ENCODE measurements at regions not wholly inside any gene's neighbourhood (a gene's known extent, or its start where the extent isn't known, plus 50 kb on each side); places are given as distances from the start of the nearest gene placed in this dataset.
"Not testable (repeated sequence)": the region's sequence is repeated elsewhere in the genome, so short reads cannot be mapped to it uniquely, and the experiment has no call there.

GRCh38 chr11:23873406-23873805 is 623.4 kb upstream of the LUZP2 start:
- H3K36me3 Mint-ChIP-seq = no peaks in the 10 kb centered on the region
- ChIA-PET POLR2A (no interaction called here), CTCF (no interaction called here)
- Histone ChIP-seq H3K4me1 (ENCODE audit: control insufficient read depth in 1 of 2, extremely low read depth in 1 of 2, insufficient read depth in 2 of 2, low read length in 2 of 2) (no peaks in the 10 kb centered on the region), H3K27me3 (replicated peaks in 1 of 2; ENCODE audit: control insufficient read depth in 2 of 2, extremely low read depth in 1 of 2, insufficient read depth in 2 of 2, low read length in 1 of 2) (no peaks in the 10 kb centered on the region), H3K36me3 (ENCODE audit: control insufficient read depth in 2 of 2, extremely low read depth in 1 of 2, insufficient read depth in 1 of 2, low read length in 1 of 2) (no peaks in the 10 kb centered on the region), H3K4me3 (ENCODE audit: control insufficient read depth in 1 of 2, extremely low read depth in 1 of 2, low read length in 1 of 2) (no peak overlapping the region), H3K27ac (ENCODE audit: low read length) (no peak overlapping the region), H3K9me3 (no peaks in the 10 kb centered on the region)
- peaks cover 6 to 42% (median 20%) of the 10 kb centered on the region in 3 donors for H3K9me3 Mint-ChIP-seq
- no peak overlapping the region for H3K27ac Mint-ChIP-seq
- ATAC-seq (replicated peaks in 1 of 4) = no peak
- H3K4me3 Mint-ChIP-seq = no peak overlapping the region
- no peaks in the 10 kb centered on the region for H3K27me3 Mint-ChIP-seq
- no CpG with 5 or more reads among the region's 2 CpGs for WGBS (ENCODE audit: insufficient coverage)
- H3K4me1 Mint-ChIP-seq = no peaks in the 10 kb centered on the region
- DNase-seq = no peak

GRCh38 chr11:23875176-23875850 is 621.5 kb upstream of the LUZP2 start:
- WGBS (ENCODE audit: insufficient coverage) = no CpG with 5 or more reads among the region's 4 CpGs
- no peak overlapping the region for H3K27ac Mint-ChIP-seq
- H3K9me3 Mint-ChIP-seq = peaks cover 7 to 38% (median 17%) of the 10 kb centered on the region in 3 donors
- DNase-seq (no peak), ATAC-seq (replicated peaks in 1 of 4) (no peak)
- H3K4me3 ChIP-seq (ENCODE audit: control insufficient read depth in 1 of 2, extremely low read depth in 1 of 2, low read length in 1 of 2) = no peak overlapping the region
- H3K36me3 Mint-ChIP-seq = no peaks in the 10 kb centered on the region
- H3K4me1 ChIP-seq (ENCODE audit: control insufficient read depth in 1 of 2, extremely low read depth in 1 of 2, insufficient read depth in 2 of 2, low read length in 2 of 2) = no peaks in the 10 kb centered on the region
- no peaks in the 10 kb centered on the region for H3K9me3 ChIP-seq
- no peaks in the 10 kb centered on the region for H3K4me1 Mint-ChIP-seq
- no peaks in the 10 kb centered on the region for H3K36me3 ChIP-seq (ENCODE audit: control insufficient read depth in 2 of 2, extremely low read depth in 1 of 2, insufficient read depth in 1 of 2, low read length in 1 of 2)
- ChIA-PET CTCF (no interaction called here), POLR2A (no interaction called here)
- no peak overlapping the region for H3K27ac ChIP-seq (ENCODE audit: low read length)
- H3K27me3 Mint-ChIP-seq = no peaks in the 10 kb centered on the region
- H3K4me3 Mint-ChIP-seq = no peak overlapping the region
- H3K27me3 ChIP-seq (replicated peaks in 1 of 2; ENCODE audit: control insufficient read depth in 2 of 2, extremely low read depth in 1 of 2, insufficient read depth in 2 of 2, low read length in 1 of 2) = no peaks in the 10 kb centered on the region

- H3K36me3 ChIP-seq (ENCODE audit: control insufficient read depth in 2 of 2, extremely low read depth in 1 of 2, insufficient read depth in 1 of 2, low read length in 1 of 2); ATAC-seq (replicated peaks in 1 of 4); H3K27me3 Mint-ChIP-seq; H3K36me3 Mint-ChIP-seq; H3K4me3 Mint-ChIP-seq; H3K9me3 ChIP-seq; H3K27ac Mint-ChIP-seq; DNase-seq; H3K27ac ChIP-seq (ENCODE audit: low read length); H3K4me1 Mint-ChIP-seq; CTCF ChIA-PET; H3K4me3 ChIP-seq (ENCODE audit: control insufficient read depth in 1 of 2, extremely low read depth in 1 of 2, low read length in 1 of 2); H3K4me1 ChIP-seq (ENCODE audit: control insufficient read depth in 1 of 2, extremely low read depth in 1 of 2, insufficient read depth in 2 of 2, low read length in 2 of 2); POLR2A ChIA-PET; H3K27me3 ChIP-seq (replicated peaks in 1 of 2; ENCODE audit: control insufficient read depth in 2 of 2, extremely low read depth in 1 of 2, insufficient read depth in 2 of 2, low read length in 1 of 2): not testable (repeated sequence)
- 86% methylated on average over 20 of the region's 26 CpGs for WGBS (ENCODE audit: insufficient coverage)
- H3K9me3 Mint-ChIP-seq = peaks cover 9 to 20% (median 10%) of the 10 kb centered on the region in 3 donors
Measured at GRCh38 chr11:23883426-23884048, 613.3 kb upstream of the LUZP2 start.

GRCh38 chr11:23884341-23884740 is 612.5 kb upstream of the LUZP2 start:
- ATAC-seq (replicated peaks in 1 of 4) = no peak
- Mint-ChIP-seq H3K9me3 (peaks cover 9 to 19% (median 10%) of the 10 kb centered on the region in 3 donors), H3K4me3 (no peak overlapping the region), H3K4me1 (no peaks in the 10 kb centered on the region), H3K36me3 (no peaks in the 10 kb centered on the region), H3K27ac (no peak overlapping the region), H3K27me3 (no peaks in the 10 kb centered on the region)
- CTCF ChIA-PET = no interaction called here
- Histone ChIP-seq H3K4me3 (ENCODE audit: control insufficient read depth in 1 of 2, extremely low read depth in 1 of 2, low read length in 1 of 2) (no peak overlapping the region), H3K27ac (ENCODE audit: low read length) (no peak overlapping the region), H3K4me1 (ENCODE audit: control insufficient read depth in 1 of 2, extremely low read depth in 1 of 2, insufficient read depth in 2 of 2, low read length in 2 of 2) (no peaks in the 10 kb centered on the region), H3K36me3 (ENCODE audit: control insufficient read depth in 2 of 2, extremely low read depth in 1 of 2, insufficient read depth in 1 of 2, low read length in 1 of 2) (no peaks in the 10 kb centered on the region), H3K9me3 (no peaks in the 10 kb centered on the region), H3K27me3 (replicated peaks in 1 of 2; ENCODE audit: control insufficient read depth in 2 of 2, extremely low read depth in 1 of 2, insufficient read depth in 2 of 2, low read length in 1 of 2) (no peaks in the 10 kb centered on the region)
- no peak for DNase-seq
- POLR2A ChIA-PET = no interaction called here

- H3K4me3 ChIP-seq (ENCODE audit: control insufficient read depth in 1 of 2, extremely low read depth in 1 of 2, low read length in 1 of 2) = no peak overlapping the region
- Mint-ChIP-seq H3K27ac (no peak overlapping the region), H3K36me3 (no peaks in the 10 kb centered on the region), H3K4me3 (no peak overlapping the region), H3K9me3 (peaks cover 6 to 16% (median 10%) of the 10 kb centered on the region in 3 donors), H3K4me1 (no peaks in the 10 kb centered on the region), H3K27me3 (no peaks in the 10 kb centered on the region)
- no CpG with 5 or more reads among the region's 2 CpGs for WGBS (ENCODE audit: insufficient coverage)
- no peaks in the 10 kb centered on the region for H3K4me1 ChIP-seq (ENCODE audit: control insufficient read depth in 1 of 2, extremely low read depth in 1 of 2, insufficient read depth in 2 of 2, low read length in 2 of 2)
- no peak for ATAC-seq (replicated peaks in 1 of 4)
- no peaks in the 10 kb centered on the region for H3K27me3 ChIP-seq (replicated peaks in 1 of 2; ENCODE audit: control insufficient read depth in 2 of 2, extremely low read depth in 1 of 2, insufficient read depth in 2 of 2, low read length in 1 of 2)
- ChIA-PET CTCF (no interaction called here), POLR2A (no interaction called here)
- H3K36me3 ChIP-seq (ENCODE audit: control insufficient read depth in 2 of 2, extremely low read depth in 1 of 2, insufficient read depth in 1 of 2, low read length in 1 of 2) = no peaks in the 10 kb centered on the region
- no peaks in the 10 kb centered on the region for H3K9me3 ChIP-seq
- no peak for DNase-seq
- H3K27ac ChIP-seq (ENCODE audit: low read length) = no peak overlapping the region
Measured at GRCh38 chr11:23885801-23886200, 611.1 kb upstream of the LUZP2 start.

- CTCF ChIA-PET; H3K36me3 Mint-ChIP-seq; H3K27ac ChIP-seq (ENCODE audit: low read length); ATAC-seq (replicated peaks in 1 of 4); H3K27me3 Mint-ChIP-seq; DNase-seq; H3K4me3 ChIP-seq (ENCODE audit: control insufficient read depth in 1 of 2, extremely low read depth in 1 of 2, low read length in 1 of 2); H3K9me3 ChIP-seq; H3K4me3 Mint-ChIP-seq; H3K36me3 ChIP-seq (ENCODE audit: control insufficient read depth in 2 of 2, extremely low read depth in 1 of 2, insufficient read depth in 1 of 2, low read length in 1 of 2); POLR2A ChIA-PET; H3K4me1 Mint-ChIP-seq; H3K4me1 ChIP-seq (ENCODE audit: control insufficient read depth in 1 of 2, extremely low read depth in 1 of 2, insufficient read depth in 2 of 2, low read length in 2 of 2); H3K27ac Mint-ChIP-seq; H3K27me3 ChIP-seq (replicated peaks in 1 of 2; ENCODE audit: control insufficient read depth in 2 of 2, extremely low read depth in 1 of 2, insufficient read depth in 2 of 2, low read length in 1 of 2): not testable (repeated sequence)
- 74% methylated on average over 3 of the region's 4 CpGs for WGBS (ENCODE audit: insufficient coverage)
- peaks cover 17 to 25% (median 23%) of the 10 kb centered on the region in 3 donors for H3K9me3 Mint-ChIP-seq
Measured at GRCh38 chr11:23887122-23887521, 609.7 kb upstream of the LUZP2 start.

GRCh38 chr11:23893126-23893525 is 603.7 kb upstream of the LUZP2 start:
- POLR2A ChIA-PET = no interaction called here
- WGBS (ENCODE audit: insufficient coverage) = no CpG with 5 or more reads among the region's 2 CpGs
- Mint-ChIP-seq H3K36me3 (no peaks in the 10 kb centered on the region), H3K4me1 (no peaks in the 10 kb centered on the region), H3K27me3 (no peaks in the 10 kb centered on the region), H3K9me3 (peaks cover 14 to 31% (median 23%) of the 10 kb centered on the region in 3 donors), H3K27ac (no peak overlapping the region), H3K4me3 (no peak overlapping the region)
- H3K4me1 ChIP-seq (ENCODE audit: control insufficient read depth in 1 of 2, extremely low read depth in 1 of 2, insufficient read depth in 2 of 2, low read length in 2 of 2) = no peaks in the 10 kb centered on the region
- H3K4me3 ChIP-seq (ENCODE audit: control insufficient read depth in 1 of 2, extremely low read depth in 1 of 2, low read length in 1 of 2) = no peak overlapping the region
- DNase-seq = no peak
- H3K27me3 ChIP-seq (replicated peaks in 1 of 2; ENCODE audit: control insufficient read depth in 2 of 2, extremely low read depth in 1 of 2, insufficient read depth in 2 of 2, low read length in 1 of 2) = no peaks in the 10 kb centered on the region
- no peaks in the 10 kb centered on the region for H3K36me3 ChIP-seq (ENCODE audit: control insufficient read depth in 2 of 2, extremely low read depth in 1 of 2, insufficient read depth in 1 of 2, low read length in 1 of 2)
- ATAC-seq (replicated peaks in 1 of 4) = no peak
- H3K9me3 ChIP-seq = no peaks in the 10 kb centered on the region
- no peak overlapping the region for H3K27ac ChIP-seq (ENCODE audit: low read length)
- CTCF ChIA-PET = no interaction called here
